ENCODE measurements at regions not wholly inside any gene's neighbourhood (a gene's known extent, or its start where the extent isn't known, plus 50 kb on each side); places are given as distances from the start of the nearest gene placed in this dataset.

GRCh38 chr15:66911131-66911700 is 154.2 kb upstream of the SMAD3 start:
- Histone ChIP-seq H2AFZ (ENCODE audit: control insufficient read depth, low read length) (no peak overlapping the region), H3K27ac (ENCODE audit: control insufficient read depth, insufficient read depth, low read length) (no peak overlapping the region), H3K36me3 (ENCODE audit: control insufficient read depth in 2 of 2, extremely low read depth in 1 of 2, insufficient read depth in 2 of 2, low read length in 2 of 2) (no peaks in the 10 kb centered on the region), H3K4me1 (ENCODE audit: control insufficient read depth, extremely low read depth, insufficient read depth, low read length) (no peaks in the 10 kb centered on the region), H3K4me3 (ENCODE audit: control insufficient read depth in 2 of 3, extremely low read depth in 1 of 3, insufficient read depth in 2 of 3, low read depth in 1 of 3, low read length in 3 of 3) (no peak overlapping the region), H4K20me1 (ENCODE audit: control insufficient read depth, extremely low read depth, insufficient read depth, low read length) (no peaks in the 10 kb centered on the region), H3K9me1 (ENCODE audit: control insufficient read depth, extremely low read depth, insufficient read depth, low read length) (no peaks in the 10 kb centered on the region), H3K4me2 (ENCODE audit: control insufficient read depth, extremely low read depth, insufficient read depth, low read depth, low read length) (no peak overlapping the region), H3K9ac (ENCODE audit: control insufficient read depth, extremely low read depth, insufficient read depth, low read length) (no peak overlapping the region), H3K27me3 (ENCODE audit: control insufficient read depth, extremely low read depth, insufficient read depth, low read length) (peaks cover 14% of the 10 kb centered on the region), H3K9me3 (ENCODE audit: control insufficient read depth, low read depth, low read length) (no peaks in the 10 kb centered on the region), H3K79me2 (ENCODE audit: control insufficient read depth, insufficient read depth, low read length) (no peaks in the 10 kb centered on the region)
- DNase-seq (ENCODE audit: low read depth, low spot score) (no peak), FAIRE-seq (no peak)
- TF ChIP-seq EZH2 (IDR thresholded peaks at IDR 0.05; ENCODE audit: low read length) (no peak), CTCF (optimal IDR thresholded peaks at IDR 0.05 in 1 of 3, IDR thresholded peaks at IDR 0.05 in 1 of 3, conservative IDR thresholded peaks at IDR 0.05 in 1 of 3; ENCODE audit: extremely low read depth in 1 of 3, insufficient read depth in 2 of 3, low read length in 3 of 3) (no peak)
- dilution Hi-C loops (cut with MboI; ENCODE audit: extremely low pct_ligation_motif_present, low sequenced_read_pairs), result no loop called here

- Histone ChIP-seq H3K9ac (ENCODE audit: control insufficient read depth, extremely low read depth, insufficient read depth, low read length) (no peak overlapping the region), H3K9me3 (ENCODE audit: control insufficient read depth, low read depth, low read length) (no peaks in the 10 kb centered on the region), H3K4me1 (ENCODE audit: control insufficient read depth, extremely low read depth, insufficient read depth, low read length) (no peaks in the 10 kb centered on the region), H3K27ac (ENCODE audit: control insufficient read depth, insufficient read depth, low read length) (no peak overlapping the region), H4K20me1 (ENCODE audit: control insufficient read depth, extremely low read depth, insufficient read depth, low read length) (no peaks in the 10 kb centered on the region), H3K36me3 (ENCODE audit: control insufficient read depth in 2 of 2, extremely low read depth in 1 of 2, insufficient read depth in 2 of 2, low read length in 2 of 2) (no peaks in the 10 kb centered on the region), H3K4me3 (ENCODE audit: control insufficient read depth in 2 of 3, extremely low read depth in 1 of 3, insufficient read depth in 2 of 3, low read depth in 1 of 3, low read length in 3 of 3) (no peak overlapping the region), H3K4me2 (ENCODE audit: control insufficient read depth, extremely low read depth, insufficient read depth, low read depth, low read length) (no peak overlapping the region), H3K79me2 (ENCODE audit: control insufficient read depth, insufficient read depth, low read length) (no peaks in the 10 kb centered on the region), H3K27me3 (ENCODE audit: control insufficient read depth, extremely low read depth, insufficient read depth, low read length) (peaks cover 10% of the 10 kb centered on the region), H3K9me1 (ENCODE audit: control insufficient read depth, extremely low read depth, insufficient read depth, low read length) (no peaks in the 10 kb centered on the region), H2AFZ (ENCODE audit: control insufficient read depth, low read length) (no peak overlapping the region)
- dilution Hi-C loops (cut with MboI; ENCODE audit: extremely low pct_ligation_motif_present, low sequenced_read_pairs), result no loop called here
- FAIRE-seq (no peak), DNase-seq (ENCODE audit: low read depth, low spot score) (no peak)
- no peak for TF ChIP-seq CTCF (optimal IDR thresholded peaks at IDR 0.05 in 1 of 3, IDR thresholded peaks at IDR 0.05 in 1 of 3, conservative IDR thresholded peaks at IDR 0.05 in 1 of 3; ENCODE audit: extremely low read depth in 1 of 3, insufficient read depth in 2 of 3, low read length in 3 of 3)
- no peak for TF ChIP-seq EZH2 (IDR thresholded peaks at IDR 0.05; ENCODE audit: low read length)
Observed at GRCh38 chr15:66912001-66912400, 153.4 kb upstream of the SMAD3 start.
